ENCODE measurements at regions not wholly inside any gene's neighbourhood (a gene's known extent, or its start where the extent isn't known, plus 50 kb on each side); places are given as distances from the start of the nearest gene placed in this dataset.

- intact Hi-C loops (cut with DNase I): no loop called here
- no peak overlapping the region for H3K27ac ChIP-seq (ENCODE audit: low read depth in 2 of 2, low read length in 2 of 2)
- no peaks in the 10 kb centered on the region for H3K4me1 ChIP-seq (ENCODE audit: control insufficient read depth in 2 of 3, insufficient read depth in 2 of 3, low read depth in 1 of 3, low read length in 3 of 3)
- no peak overlapping the region for H3K4me3 ChIP-seq (ENCODE audit: low read length in 3 of 3)
- TF ChIP-seq CTCF (IDR thresholded peaks at IDR 0.05; ENCODE audit: borderline replicate concordance, extremely low read depth, insufficient read depth): no peak
- no peaks in the 10 kb centered on the region for H3K9me3 ChIP-seq (ENCODE audit: control insufficient read depth in 2 of 3, insufficient read depth in 1 of 3, low read length in 3 of 3)
- DNase-seq: peak in 3 of 5 donors; percentile 2 to 35 (median 12)
- peaks cover 29% of the 10 kb centered on the region for H3K27me3 ChIP-seq (ENCODE audit: control insufficient read depth, insufficient read depth, low read length)
- FAIRE-seq: no peak
- no peaks in the 10 kb centered on the region for H3K36me3 ChIP-seq (ENCODE audit: control insufficient read depth in 2 of 3, insufficient read depth in 3 of 3, low read length in 3 of 3)
- H3K9ac ChIP-seq (ENCODE audit: low read length in 3 of 3): no peak overlapping the region
These were observed 849.8 kb upstream of the RBFOX1 start for GRCh38 chr16:6482696-6483468.

GRCh38 chr16:6481894-6482293, 850.8 kb upstream of the RBFOX1 start:
- no peaks in the 10 kb centered on the region for H3K4me1 ChIP-seq (ENCODE audit: control insufficient read depth in 2 of 3, insufficient read depth in 2 of 3, low read depth in 1 of 3, low read length in 3 of 3)
- intact Hi-C loops (cut with DNase I): no loop called here

GRCh38 chr16:6453742-6454141, 878.9 kb upstream of the RBFOX1 start:
- Histone ChIP-seq H3K27me3 (ENCODE audit: control insufficient read depth, insufficient read depth, low read length) (no peaks in the 10 kb centered on the region), H3K36me3 (ENCODE audit: control insufficient read depth in 2 of 3, insufficient read depth in 3 of 3, low read length in 3 of 3) (no peaks in the 10 kb centered on the region), H3K4me3 (ENCODE audit: low read length in 3 of 3) (no peak overlapping the region), H3K9me3 (ENCODE audit: control insufficient read depth in 2 of 3, insufficient read depth in 1 of 3, low read length in 3 of 3) (peaks cover 0 to 3% (median 0%) of the 10 kb centered on the region in 3 donors), H3K27ac (ENCODE audit: low read depth in 2 of 2, low read length in 2 of 2) (no peak overlapping the region), H3K4me1 (ENCODE audit: control insufficient read depth in 2 of 3, insufficient read depth in 2 of 3, low read depth in 1 of 3, low read length in 3 of 3) (no peaks in the 10 kb centered on the region), H3K9ac (ENCODE audit: low read length in 3 of 3) (no peak overlapping the region)
- no peak for DNase-seq
- no peak for FAIRE-seq
- intact Hi-C loops (cut with DNase I): no loop called here
- no peak for TF ChIP-seq CTCF (IDR thresholded peaks at IDR 0.05; ENCODE audit: borderline replicate concordance, extremely low read depth, insufficient read depth)

More at GRCh38 chr16:6481894-6482293, 850.8 kb upstream of the RBFOX1 start:
- no peaks in the 10 kb centered on the region for H3K36me3 ChIP-seq (ENCODE audit: control insufficient read depth in 2 of 3, insufficient read depth in 3 of 3, low read length in 3 of 3)
- DNase-seq: no peak
- H3K27ac ChIP-seq (ENCODE audit: low read depth in 2 of 2, low read length in 2 of 2): no peak overlapping the region
- H3K4me3 ChIP-seq (ENCODE audit: low read length in 3 of 3): no peak overlapping the region
- H3K27me3 ChIP-seq (ENCODE audit: control insufficient read depth, insufficient read depth, low read length): peaks cover 25% of the 10 kb centered on the region
- peaks cover 0 to 2% (median 0%) of the 10 kb centered on the region in 3 donors for H3K9me3 ChIP-seq (ENCODE audit: control insufficient read depth in 2 of 3, insufficient read depth in 1 of 3, low read length in 3 of 3)
- no peak overlapping the region for H3K9ac ChIP-seq (ENCODE audit: low read length in 3 of 3)
- no peak for FAIRE-seq
- TF ChIP-seq CTCF (IDR thresholded peaks at IDR 0.05; ENCODE audit: borderline replicate concordance, extremely low read depth, insufficient read depth): no peak
